ENCODE measurements at regions not wholly inside any gene's neighbourhood (a gene's known extent, or its start where the extent isn't known, plus 50 kb on each side); places are given as distances from the start of the nearest gene placed in this dataset.
A peak's percentile ranks its signal among the peaks of the same experiment; 100 is the strongest.

- POLR2A ChIA-PET = no interaction called here
- no peak for DNase-seq
- Mint-ChIP-seq H3K36me3 (no peaks in the 10 kb centered on the region), H3K9me3 (no peaks in the 10 kb centered on the region), H3K4me1 (peaks cover 2 to 10% (median 4%) of the 10 kb centered on the region in 3 donors), H3K27me3 (peaks cover 4 to 12% of the 10 kb centered on the region in 2 donors), H3K27ac (no peak overlapping the region), H3K4me3 (no peak overlapping the region)
- Histone ChIP-seq H3K9me3 (ENCODE audit: low read length) (no peaks in the 10 kb centered on the region), H3K27ac (ENCODE audit: low read depth, low read length) (no peak overlapping the region), H3K4me3 (ENCODE audit: low read length) (no peak overlapping the region), H3K27me3 (ENCODE audit: insufficient read depth, low read length, poor library complexity, severe bottlenecking) (no peaks in the 10 kb centered on the region), H3K4me1 (ENCODE audit: insufficient read depth, low read length) (no peaks in the 10 kb centered on the region), H3K36me3 (ENCODE audit: insufficient read depth, low read length) (no peaks in the 10 kb centered on the region)
- CTCF ChIA-PET = no interaction called here
Measured at GRCh38 chr9:38281917-38282316, 110.6 kb upstream of the ALDH1B1 start.

- Mint-ChIP-seq H3K9me3 (no peaks in the 10 kb centered on the region), H3K27me3 (peaks cover 4 to 10% of the 10 kb centered on the region in 2 donors), H3K36me3 (no peaks in the 10 kb centered on the region), H3K27ac (peak overlapping the region in 1 of 8 donors; percentile 29), H3K4me3 (no peak overlapping the region), H3K4me1 (peaks cover 2 to 10% (median 4%) of the 10 kb centered on the region in 3 donors)
- ChIA-PET POLR2A (no interaction called here), CTCF (no interaction called here)
- Histone ChIP-seq H3K27ac (ENCODE audit: low read depth, low read length) (no peak overlapping the region), H3K27me3 (ENCODE audit: insufficient read depth, low read length, poor library complexity, severe bottlenecking) (no peaks in the 10 kb centered on the region), H3K4me3 (ENCODE audit: low read length) (no peak overlapping the region), H3K4me1 (ENCODE audit: insufficient read depth, low read length) (no peaks in the 10 kb centered on the region), H3K36me3 (ENCODE audit: insufficient read depth, low read length) (no peaks in the 10 kb centered on the region), H3K9me3 (ENCODE audit: low read length) (no peaks in the 10 kb centered on the region)
- DNase-seq = no peak
Measured at GRCh38 chr9:38281196-38281595, 111.3 kb upstream of the ALDH1B1 start.

GRCh38 chr9:38280251-38280800, 112.2 kb upstream of the ALDH1B1 start:
- peaks cover 2 to 10% (median 4%) of the 10 kb centered on the region in 3 donors for H3K4me1 Mint-ChIP-seq
- ChIA-PET CTCF (no interaction called here), POLR2A (no interaction called here)
- Histone ChIP-seq H3K27ac (ENCODE audit: low read depth, low read length) (no peak overlapping the region), H3K4me3 (ENCODE audit: low read length) (no peak overlapping the region), H3K4me1 (ENCODE audit: insufficient read depth, low read length) (no peaks in the 10 kb centered on the region), H3K27me3 (ENCODE audit: insufficient read depth, low read length, poor library complexity, severe bottlenecking) (no peaks in the 10 kb centered on the region), H3K36me3 (ENCODE audit: insufficient read depth, low read length) (no peaks in the 10 kb centered on the region), H3K9me3 (ENCODE audit: low read length) (no peaks in the 10 kb centered on the region)
- no peaks in the 10 kb centered on the region for H3K9me3 Mint-ChIP-seq
- H3K36me3 Mint-ChIP-seq = no peaks in the 10 kb centered on the region
- DNase-seq = no peak
- H3K27me3 Mint-ChIP-seq = peaks cover 6 to 9% of the 10 kb centered on the region in 2 donors
- peak overlapping the region in 2 of 8 donors; percentile 25 to 76 for H3K27ac Mint-ChIP-seq
- H3K4me3 Mint-ChIP-seq = no peak overlapping the region

GRCh38 chr9:38278931-38279679, 113.4 kb upstream of the ALDH1B1 start:
- no peaks in the 10 kb centered on the region for H3K9me3 ChIP-seq (ENCODE audit: low read length)
- POLR2A ChIA-PET = no interaction called here
- no peaks in the 10 kb centered on the region for H3K27me3 ChIP-seq (ENCODE audit: insufficient read depth, low read length, poor library complexity, severe bottlenecking)
- H3K27ac ChIP-seq (ENCODE audit: low read depth, low read length) = no peak overlapping the region
- H3K4me3 ChIP-seq (ENCODE audit: low read length) = no peak overlapping the region
- Mint-ChIP-seq H3K4me1 (peaks cover 2 to 10% (median 4%) of the 10 kb centered on the region in 3 donors), H3K36me3 (no peaks in the 10 kb centered on the region), H3K9me3 (no peaks in the 10 kb centered on the region), H3K4me3 (no peak overlapping the region), H3K27me3 (peaks cover 6 to 7% of the 10 kb centered on the region in 2 donors), H3K27ac (peak overlapping the region in 2 of 8 donors; percentile 6 to 77)
- DNase-seq = no peak
- H3K4me1 ChIP-seq (ENCODE audit: insufficient read depth, low read length) = no peaks in the 10 kb centered on the region
- H3K36me3 ChIP-seq (ENCODE audit: insufficient read depth, low read length) = no peaks in the 10 kb centered on the region
- CTCF ChIA-PET = no interaction called here

- Mint-ChIP-seq H3K27me3 (peaks cover 6% of the 10 kb centered on the region in 2 donors), H3K4me1 (peaks cover 2 to 10% (median 4%) of the 10 kb centered on the region in 3 donors), H3K4me3 (peak overlapping the region in 1 of 7 donors; percentile 29), H3K9me3 (no peaks in the 10 kb centered on the region), H3K27ac (peak overlapping the region in 1 of 8 donors; percentile 11), H3K36me3 (no peaks in the 10 kb centered on the region)
- Histone ChIP-seq H3K4me1 (ENCODE audit: insufficient read depth, low read length) (no peaks in the 10 kb centered on the region), H3K27me3 (ENCODE audit: insufficient read depth, low read length, poor library complexity, severe bottlenecking) (no peaks in the 10 kb centered on the region), H3K36me3 (ENCODE audit: insufficient read depth, low read length) (no peaks in the 10 kb centered on the region), H3K27ac (ENCODE audit: low read depth, low read length) (no peak overlapping the region), H3K9me3 (ENCODE audit: low read length) (no peaks in the 10 kb centered on the region), H3K4me3 (ENCODE audit: low read length) (no peak overlapping the region)
- no peak for DNase-seq
- CTCF ChIA-PET = no interaction called here
- POLR2A ChIA-PET = no interaction called here
Measured at GRCh38 chr9:38278457-38278856, 114.0 kb upstream of the ALDH1B1 start.

DNA sequence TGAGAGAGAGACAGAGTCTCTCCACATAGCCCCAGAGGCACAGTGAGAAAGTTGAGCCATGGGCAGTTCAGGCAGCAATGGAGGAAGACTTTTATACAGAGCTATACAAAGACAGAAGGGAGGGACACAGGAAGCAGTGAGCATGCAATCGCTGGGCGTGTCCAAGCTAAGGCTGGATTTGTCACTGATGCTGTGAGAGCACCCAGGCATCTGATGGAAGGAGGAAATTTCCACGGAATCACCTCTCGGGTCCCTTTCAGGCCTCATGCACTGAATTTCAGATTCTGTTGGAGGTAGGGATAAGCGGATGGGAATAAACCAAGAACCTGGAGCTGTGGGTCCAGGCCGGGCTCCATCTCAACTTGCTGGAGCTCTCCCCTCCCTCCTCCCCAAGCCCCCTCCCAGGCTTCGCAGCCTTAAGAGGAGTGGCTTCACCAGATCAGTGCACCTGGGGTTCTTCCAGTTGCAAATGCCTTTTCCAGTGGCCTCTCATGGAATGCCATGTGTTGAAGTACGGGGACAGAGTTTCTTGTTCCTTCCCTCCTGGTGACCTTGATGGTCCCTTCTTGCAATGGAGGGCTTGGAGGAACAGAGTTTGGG, 114.8 kb upstream of the ALDH1B1 start:
- DNase-seq = no peak
- Mint-ChIP-seq H3K4me1 (peaks cover 2 to 10% (median 4%) of the 10 kb centered on the region in 3 donors), H3K9me3 (no peaks in the 10 kb centered on the region), H3K4me3 (no peak overlapping the region), H3K36me3 (no peaks in the 10 kb centered on the region), H3K27ac (peak overlapping the region in 1 of 8 donors; percentile 55), H3K27me3 (peaks cover 4 to 6% of the 10 kb centered on the region in 2 donors)
- Histone ChIP-seq H3K27ac (ENCODE audit: low read depth, low read length) (no peak overlapping the region), H3K4me3 (ENCODE audit: low read length) (no peak overlapping the region), H3K4me1 (ENCODE audit: insufficient read depth, low read length) (no peaks in the 10 kb centered on the region), H3K36me3 (ENCODE audit: insufficient read depth, low read length) (no peaks in the 10 kb centered on the region), H3K27me3 (ENCODE audit: insufficient read depth, low read length, poor library complexity, severe bottlenecking) (no peaks in the 10 kb centered on the region), H3K9me3 (ENCODE audit: low read length) (no peaks in the 10 kb centered on the region)
- ChIA-PET CTCF (no interaction called here), POLR2A (no interaction called here)

DNA sequence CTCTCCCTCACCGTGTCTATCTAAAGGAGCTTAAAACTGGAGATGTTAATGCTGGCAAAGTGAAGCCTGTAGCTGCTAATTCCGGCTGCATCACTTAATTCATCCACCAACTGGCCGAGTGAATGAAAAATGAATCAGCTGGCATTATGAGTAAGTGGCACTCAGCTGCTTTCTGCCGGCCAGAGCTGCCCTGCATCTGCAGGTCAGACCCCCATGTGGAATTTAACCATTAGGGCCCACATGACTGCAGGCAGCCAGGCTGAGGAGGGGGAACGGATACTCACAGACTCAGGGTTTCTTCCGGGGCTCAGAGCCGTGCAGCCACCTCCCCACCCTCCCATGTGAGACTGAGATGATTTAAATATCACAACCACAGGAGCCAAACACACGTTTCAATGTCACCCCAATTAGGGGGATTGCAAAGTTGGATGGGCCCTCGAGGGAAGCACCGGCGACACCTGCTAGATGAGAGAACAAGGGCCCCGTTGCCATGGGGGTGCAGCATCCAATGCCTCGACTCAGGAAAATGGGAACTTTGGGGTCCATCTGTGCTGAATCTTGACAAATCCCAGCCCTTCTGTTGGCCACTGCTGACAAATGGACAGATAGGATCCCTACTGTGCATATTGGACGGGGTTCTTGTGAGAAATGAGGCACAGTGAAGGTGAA, 115.6 kb upstream of the ALDH1B1 start:
- Mint-ChIP-seq H3K9me3 (no peaks in the 10 kb centered on the region), H3K27ac (peak overlapping the region in 1 of 8 donors; percentile 10), H3K4me3 (no peak overlapping the region), H3K36me3 (no peaks in the 10 kb centered on the region), H3K27me3 (peaks cover 4 to 6% of the 10 kb centered on the region in 2 donors), H3K4me1 (peaks cover 2 to 10% (median 4%) of the 10 kb centered on the region in 3 donors)
- H3K36me3 ChIP-seq (ENCODE audit: insufficient read depth, low read length) = no peaks in the 10 kb centered on the region
- no peaks in the 10 kb centered on the region for H3K9me3 ChIP-seq (ENCODE audit: low read length)
- H3K4me1 ChIP-seq (ENCODE audit: insufficient read depth, low read length) = no peaks in the 10 kb centered on the region
- H3K27me3 ChIP-seq (ENCODE audit: insufficient read depth, low read length, poor library complexity, severe bottlenecking) = no peaks in the 10 kb centered on the region
- no peak overlapping the region for H3K4me3 ChIP-seq (ENCODE audit: low read length)
- ChIA-PET CTCF (no interaction called here), POLR2A (no interaction called here)
- no peak overlapping the region for H3K27ac ChIP-seq (ENCODE audit: low read depth, low read length)
- no peak for DNase-seq

- no peaks in the 10 kb centered on the region for H3K36me3 ChIP-seq (ENCODE audit: insufficient read depth, low read length)
- Mint-ChIP-seq H3K9me3 (no peaks in the 10 kb centered on the region), H3K27ac (no peak overlapping the region), H3K4me1 (peaks cover 2 to 8% (median 4%) of the 10 kb centered on the region in 3 donors), H3K36me3 (no peaks in the 10 kb centered on the region), H3K4me3 (no peak overlapping the region), H3K27me3 (peaks cover 0 to 6% of the 10 kb centered on the region in 2 donors)
- DNase-seq = no peak
- H3K4me3 ChIP-seq (ENCODE audit: low read length) = no peak overlapping the region
- H3K27ac ChIP-seq (ENCODE audit: low read depth, low read length) = no peak overlapping the region
- no peaks in the 10 kb centered on the region for H3K27me3 ChIP-seq (ENCODE audit: insufficient read depth, low read length, poor library complexity, severe bottlenecking)
- ChIA-PET POLR2A (no interaction called here), CTCF (no interaction called here)
- H3K4me1 ChIP-seq (ENCODE audit: insufficient read depth, low read length) = no peaks in the 10 kb centered on the region
- H3K9me3 ChIP-seq (ENCODE audit: low read length) = no peaks in the 10 kb centered on the region
Measured at GRCh38 chr9:38274800-38275199, 117.7 kb upstream of the ALDH1B1 start.
